ENCODE measurements at regions not wholly inside any gene's neighbourhood (a gene's known extent, or its start where the extent isn't known, plus 50 kb on each side); places are given as distances from the start of the nearest gene placed in this dataset.

DNA sequence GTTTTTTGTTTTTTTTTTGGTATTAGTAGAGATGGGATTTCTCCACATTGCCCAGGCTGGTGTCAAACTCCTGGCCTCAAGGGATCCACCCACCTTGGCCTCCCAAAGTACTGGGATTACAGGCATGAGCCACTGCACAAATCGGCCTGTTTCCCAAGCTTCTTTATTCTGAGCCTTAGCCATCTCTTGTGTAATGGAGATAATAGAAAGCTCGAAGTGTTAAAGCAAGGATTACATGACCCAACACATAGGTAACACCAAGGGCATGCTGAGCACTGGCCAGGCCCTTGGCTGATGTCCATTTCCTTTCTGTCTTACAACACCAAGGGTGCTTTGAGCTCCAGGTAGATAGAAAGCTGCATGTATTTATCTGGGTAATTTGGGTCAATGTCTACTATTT lies 187.8 kb upstream of the MEX3C start:
- ATAC-seq (ENCODE audit: poor library complexity) (no peak), DNase-seq (no peak)
- intact Hi-C loops (cut with DNase I) = no loop called here

DNA sequence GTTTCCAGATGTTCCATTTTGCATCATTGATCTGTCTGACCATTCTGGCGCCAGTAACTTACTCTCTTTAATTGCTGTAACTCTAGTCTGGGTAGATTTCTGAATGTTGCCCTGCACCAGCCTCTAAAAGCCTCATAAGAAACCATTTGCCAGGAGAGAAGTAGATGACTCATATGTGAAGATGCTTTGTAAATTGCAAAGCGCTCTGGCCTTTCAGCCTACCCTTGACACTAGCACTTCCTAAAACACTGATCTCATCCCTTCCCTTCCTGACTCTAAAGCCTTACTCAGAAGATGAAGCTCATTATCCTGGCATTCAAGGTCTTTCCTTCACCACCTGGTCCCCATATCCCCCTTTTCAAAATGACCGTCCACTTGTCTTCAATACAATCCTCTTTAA lies 193.2 kb upstream of the MEX3C start:
- intact Hi-C loops (cut with DNase I) = no loop called here
- ATAC-seq (ENCODE audit: poor library complexity) = no peak

DNA sequence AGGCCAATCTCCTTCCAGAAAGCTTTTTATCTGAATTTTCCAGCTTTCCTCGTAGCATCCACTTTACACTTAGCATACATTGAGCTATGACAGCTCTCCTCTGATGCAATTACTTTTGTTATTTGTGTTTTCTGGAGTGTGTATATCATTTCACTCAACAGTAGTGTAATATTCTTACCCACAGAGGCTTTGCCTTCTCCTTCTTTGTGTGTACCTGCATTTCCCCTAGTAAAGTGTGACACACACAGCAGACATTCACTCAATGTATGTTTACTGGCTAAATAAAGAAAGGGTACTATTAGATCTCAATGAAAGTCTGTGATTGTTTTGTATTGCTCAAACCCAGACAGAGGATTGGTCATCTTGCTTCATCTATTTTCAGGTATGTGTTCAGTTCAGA lies 193.7 kb upstream of the MEX3C start:
- no peak for ATAC-seq (ENCODE audit: poor library complexity)
- no peak for DNase-seq
- intact Hi-C loops (cut with DNase I) = no loop called here

More for the DNA sequence above, 193.2 kb upstream of the MEX3C start:
- DNase-seq = no peak

DNA sequence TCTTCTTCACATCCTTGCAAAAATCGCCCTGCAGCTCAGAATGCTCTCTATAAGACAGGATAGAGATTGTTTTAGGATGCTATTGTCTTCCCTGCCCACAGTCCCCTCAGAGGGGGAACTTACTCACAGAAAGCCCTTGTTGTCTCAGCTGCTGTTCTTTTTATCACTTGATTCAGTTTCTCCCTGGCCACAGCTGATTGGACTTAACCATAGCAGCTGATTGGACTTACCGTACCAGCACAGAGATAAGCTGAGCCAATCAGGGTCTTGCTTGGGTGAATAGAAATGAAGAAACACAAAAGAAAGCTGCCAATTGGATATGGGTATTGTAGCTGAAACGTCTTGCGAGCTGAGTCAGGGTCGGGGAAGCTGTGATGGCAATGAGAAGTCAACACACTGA lies 194.2 kb upstream of the MEX3C start:
- intact Hi-C loops (cut with DNase I) = no loop called here
- DNase-seq (no peak), ATAC-seq (ENCODE audit: poor library complexity) (no peak)

DNA sequence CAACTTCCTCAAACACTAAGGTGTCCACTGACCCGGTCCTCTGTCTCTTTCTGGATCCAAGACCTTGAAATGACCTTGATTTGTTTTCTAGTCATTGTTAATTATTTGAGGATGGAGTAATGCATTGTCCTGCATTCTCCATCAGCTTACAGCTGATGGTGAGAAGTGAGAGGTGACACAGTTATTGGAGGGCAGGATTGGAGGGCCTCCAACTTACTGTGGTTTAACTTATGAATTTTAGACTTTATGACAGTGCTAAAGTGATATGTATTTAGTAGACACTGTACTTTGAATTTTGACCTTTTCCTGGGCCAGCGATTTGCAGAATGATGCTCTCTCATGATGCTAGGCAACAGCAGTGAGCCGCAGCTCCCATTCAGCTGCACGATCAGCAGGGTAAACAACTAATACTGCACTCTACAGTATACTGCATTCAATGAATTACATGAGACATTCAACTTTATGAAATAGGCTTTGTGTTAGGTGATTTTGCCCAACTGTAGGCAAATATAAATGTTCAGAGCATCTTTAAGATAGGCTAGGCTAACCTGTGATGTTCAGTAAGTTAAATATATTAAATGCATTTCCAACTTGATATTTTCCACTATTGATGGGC lies 200.0 kb upstream of the MEX3C start:
- intact Hi-C loops (cut with DNase I) = no loop called here
- ATAC-seq (ENCODE audit: poor library complexity) (no peak), DNase-seq (no peak)

DNA sequence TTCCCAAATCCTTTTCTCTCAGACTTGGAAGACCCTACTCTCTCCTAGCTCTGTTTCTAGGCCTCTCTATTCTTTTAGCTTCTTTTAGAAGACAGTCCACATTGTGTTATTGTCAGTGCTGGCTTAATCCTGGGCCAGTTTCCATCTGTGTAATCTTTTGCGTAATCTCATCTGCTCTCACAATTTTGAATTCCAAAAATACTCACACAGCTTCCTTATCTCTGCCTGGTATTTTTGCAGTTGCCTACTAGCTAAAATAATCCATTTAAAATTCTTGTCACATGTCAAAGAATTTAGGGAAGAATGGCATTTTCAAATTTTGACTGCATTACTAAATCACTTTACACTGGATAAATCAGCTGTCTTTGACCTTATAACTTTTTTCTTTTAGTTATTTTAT lies 200.6 kb upstream of the MEX3C start:
- DNase-seq (no peak), ATAC-seq (ENCODE audit: poor library complexity) (no peak)
- intact Hi-C loops (cut with DNase I) = no loop called here

DNA sequence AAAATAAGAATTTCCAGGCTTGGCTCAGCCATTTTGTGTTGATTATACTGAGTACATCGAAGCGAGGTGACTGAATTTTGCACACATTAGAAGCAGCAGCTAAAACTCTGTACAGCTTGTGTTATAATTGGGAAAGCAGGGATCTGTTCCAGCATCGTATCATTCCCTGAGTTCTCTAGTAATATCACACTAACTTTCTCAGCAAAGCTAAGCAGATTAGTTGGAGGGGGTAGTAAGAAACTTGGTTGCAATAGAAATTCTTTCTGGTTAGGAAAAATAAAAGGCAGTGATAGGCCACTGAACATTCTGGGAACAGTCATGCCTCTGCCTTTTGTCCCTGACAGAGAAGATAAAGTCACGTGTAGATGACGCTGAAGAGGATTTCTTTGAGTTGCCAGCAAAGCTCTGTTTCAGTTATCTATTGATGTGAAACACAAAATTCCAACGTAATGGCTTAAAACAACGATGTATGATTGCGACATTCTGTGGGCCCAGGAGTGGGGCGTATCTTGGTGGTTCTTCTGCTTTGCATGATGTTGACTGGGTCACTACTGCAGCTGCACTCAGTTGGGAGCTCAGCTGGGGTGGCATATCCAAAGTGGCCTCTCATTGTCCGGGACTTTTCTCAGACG lies 202.1 kb upstream of the MEX3C start:
- no peak for DNase-seq
- ATAC-seq (ENCODE audit: poor library complexity) = peak; percentile 61
- intact Hi-C loops (cut with DNase I) = no loop called here

DNA sequence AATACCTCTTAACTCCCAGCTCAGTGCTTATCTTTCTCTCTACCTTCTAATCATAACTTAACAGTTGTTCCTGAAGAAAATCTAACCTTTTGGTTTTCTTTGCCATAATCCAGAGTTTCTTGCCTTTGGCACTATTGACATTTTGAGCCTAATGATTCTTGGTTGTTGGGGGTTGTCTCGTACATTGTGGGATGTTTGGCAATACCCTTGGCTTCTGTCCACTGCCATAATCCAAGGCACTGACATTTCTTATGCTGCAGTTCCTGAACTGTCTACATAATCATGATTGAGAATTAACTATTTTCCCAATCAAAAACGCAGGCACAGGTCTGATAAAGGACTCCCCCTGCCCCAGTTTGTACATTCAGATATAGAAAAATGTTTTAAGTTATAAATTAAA lies 203.2 kb upstream of the MEX3C start:
- intact Hi-C loops (cut with DNase I) = no loop called here
- no peak for DNase-seq
- ATAC-seq (ENCODE audit: poor library complexity) = no peak

DNA sequence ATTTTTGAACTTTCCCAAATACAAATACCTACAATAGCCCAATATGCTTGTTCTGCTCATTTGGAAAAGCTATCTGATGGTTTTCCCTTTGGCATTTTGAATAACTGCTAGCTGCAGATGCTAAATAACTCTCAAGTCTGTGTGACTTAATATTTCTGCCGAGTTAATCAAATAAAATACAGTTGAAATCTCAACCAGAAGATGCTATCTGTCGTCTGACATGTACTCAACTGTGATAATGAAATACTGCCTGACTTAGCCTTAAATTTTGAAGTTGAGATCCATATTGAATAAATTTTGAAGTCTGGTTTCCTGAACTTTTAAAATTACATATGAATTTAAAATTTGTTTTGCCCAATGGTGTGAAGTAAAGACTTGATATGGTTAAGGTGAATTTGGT lies 204.4 kb upstream of the MEX3C start:
- no peak for DNase-seq
- ATAC-seq (ENCODE audit: poor library complexity) = no peak
- intact Hi-C loops (cut with DNase I) = no loop called here

DNA sequence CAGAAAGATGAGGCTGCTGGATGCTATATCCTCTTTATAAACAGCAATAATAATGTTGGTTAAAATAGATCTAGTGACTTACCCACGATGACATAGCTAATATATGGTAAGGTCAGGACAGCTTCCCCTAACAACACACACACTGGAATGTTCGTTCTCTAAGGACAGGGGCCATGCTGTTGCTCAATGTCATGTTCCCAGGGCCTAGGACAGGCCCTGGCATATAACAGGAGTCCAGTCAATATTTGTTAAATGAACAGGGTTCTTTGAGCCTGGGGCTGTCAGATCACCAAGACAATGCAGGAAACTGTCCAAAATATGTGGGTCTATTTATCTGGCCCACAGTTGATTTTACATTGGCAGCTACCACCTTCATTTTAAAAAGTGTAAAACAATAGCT lies 207.1 kb upstream of the MEX3C start:
- no peak for ATAC-seq (ENCODE audit: poor library complexity)
- intact Hi-C loops (cut with DNase I) = no loop called here
- no peak for DNase-seq

DNA sequence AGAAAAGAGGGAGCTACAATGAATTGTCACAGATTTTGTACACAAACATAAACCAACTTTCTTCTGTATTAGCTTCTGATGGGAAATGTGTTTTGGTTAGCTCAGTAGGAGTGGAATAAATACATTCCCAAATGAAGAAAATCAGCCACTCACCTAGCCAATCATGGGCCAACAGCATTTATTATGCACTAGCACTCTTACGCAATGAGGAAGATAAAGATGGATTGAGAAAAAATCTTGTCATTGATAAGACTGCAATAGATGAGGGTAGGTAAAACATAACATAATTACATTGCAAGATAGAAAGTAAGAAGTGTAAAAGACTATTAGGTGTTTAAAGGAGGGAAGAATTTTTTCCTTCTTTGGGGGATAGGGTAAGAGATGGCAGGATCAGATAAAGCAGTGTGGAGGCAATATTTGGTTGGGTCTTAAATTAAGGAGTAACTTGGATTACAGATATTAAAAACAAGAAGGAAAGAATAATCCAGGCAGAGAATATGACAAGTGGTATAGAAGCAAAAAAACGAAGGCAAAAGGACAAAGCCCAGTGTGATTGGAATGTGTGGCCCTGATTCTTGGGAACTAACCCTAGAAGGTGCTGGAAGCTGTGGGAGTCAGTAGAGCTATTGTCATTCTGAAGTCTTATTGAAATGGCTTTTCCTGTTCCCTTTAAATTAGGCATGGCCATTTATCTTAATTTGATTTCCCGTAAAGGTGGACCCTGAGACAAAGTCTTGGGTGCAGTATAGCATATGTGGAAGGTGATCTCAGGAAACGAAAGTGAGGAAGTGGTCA lies 208.4 kb upstream of the MEX3C start:
- intact Hi-C loops (cut with DNase I) = no loop called here
- no peak for ATAC-seq (ENCODE audit: poor library complexity)

DNA sequence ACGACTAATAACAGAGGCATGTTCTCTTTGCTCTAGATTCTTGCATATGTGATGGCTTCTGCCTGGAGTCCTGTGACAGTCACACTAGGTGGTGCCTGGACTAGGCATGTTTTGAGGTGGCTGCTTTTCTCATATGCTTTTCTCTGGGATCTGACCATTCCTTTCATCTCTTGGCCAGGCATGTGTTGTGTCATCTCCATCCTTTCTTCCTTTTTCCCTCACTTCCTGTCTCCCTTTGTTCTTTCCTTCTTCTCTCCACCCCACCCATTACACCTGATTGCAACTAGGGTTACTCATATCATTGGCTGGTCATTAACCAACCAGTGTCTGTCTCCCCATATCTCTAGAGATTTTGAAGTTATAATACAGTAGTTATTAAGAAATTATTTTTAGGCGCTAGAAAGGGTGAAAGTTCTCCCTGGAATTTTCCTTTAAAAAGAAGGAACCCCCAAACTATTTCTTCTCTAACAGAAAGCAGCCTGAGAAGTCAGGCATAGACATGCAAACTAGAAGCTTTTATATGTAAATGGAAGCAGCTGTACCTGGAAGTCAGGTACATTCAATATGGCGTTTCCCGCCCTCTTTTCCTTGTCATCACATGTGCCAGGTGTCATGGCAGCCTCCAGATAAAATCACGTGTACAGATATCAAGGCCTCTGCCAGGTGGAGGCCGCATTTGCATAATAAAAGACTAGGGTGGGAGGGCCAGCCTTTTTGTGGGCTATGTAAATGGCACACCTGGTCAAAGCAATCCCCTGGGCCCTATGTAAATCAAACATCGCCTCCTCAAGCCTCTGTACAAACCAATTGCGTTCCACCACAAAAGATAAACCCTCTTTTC lies 220.4 kb upstream of the MEX3C start:
- ATAC-seq (ENCODE audit: poor library complexity) = no peak
- intact Hi-C loops (cut with DNase I) = no loop called here

More for the DNA sequence above, 208.4 kb upstream of the MEX3C start:
- no peak for DNase-seq

DNA sequence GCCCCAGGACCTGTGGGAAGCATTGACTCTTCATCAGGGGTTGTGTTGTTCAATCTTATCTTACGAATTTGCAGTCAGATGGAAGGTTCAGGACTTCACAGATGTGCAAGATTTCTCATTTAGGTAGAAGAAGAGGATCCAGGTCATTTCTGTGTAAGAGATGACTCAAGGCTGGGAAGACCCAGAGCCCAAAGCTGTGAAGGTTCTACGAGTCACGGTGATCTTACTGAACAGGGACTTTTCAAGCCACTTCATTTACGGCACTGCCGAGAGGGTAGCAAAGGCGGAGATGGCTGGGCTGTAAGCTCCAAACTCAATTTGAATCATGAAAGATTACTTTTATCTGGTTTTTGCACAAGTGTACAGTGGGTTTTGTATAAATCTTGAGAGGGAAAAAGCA lies 228.0 kb upstream of the MEX3C start:
- DNase-seq (no peak), ATAC-seq (ENCODE audit: poor library complexity) (no peak)
- intact Hi-C loops (cut with DNase I) = no loop called here

More for the DNA sequence above, 220.4 kb upstream of the MEX3C start:
- no peak for DNase-seq

DNA sequence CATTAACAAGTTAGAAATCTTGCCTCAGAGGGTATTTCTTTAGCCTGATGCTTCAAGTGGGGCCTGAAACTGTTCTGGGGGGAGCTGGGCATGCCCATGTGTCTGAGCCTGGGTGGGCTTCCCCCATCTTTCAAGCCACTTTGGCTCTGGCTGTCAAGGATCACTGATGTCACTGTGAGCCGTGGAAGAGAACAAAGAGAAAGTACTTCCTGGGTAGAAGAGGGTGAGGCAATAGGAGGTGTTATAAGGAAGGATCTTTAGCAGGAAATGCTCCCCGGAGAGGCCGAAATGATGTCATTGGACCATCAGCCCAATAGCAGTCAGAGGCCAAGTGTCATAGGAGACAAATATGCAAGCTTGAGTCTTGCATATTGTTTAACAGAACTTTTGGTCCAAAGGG lies 228.4 kb upstream of the MEX3C start:
- no peak for ATAC-seq (ENCODE audit: poor library complexity)
- no peak for DNase-seq
- intact Hi-C loops (cut with DNase I) = no loop called here

DNA sequence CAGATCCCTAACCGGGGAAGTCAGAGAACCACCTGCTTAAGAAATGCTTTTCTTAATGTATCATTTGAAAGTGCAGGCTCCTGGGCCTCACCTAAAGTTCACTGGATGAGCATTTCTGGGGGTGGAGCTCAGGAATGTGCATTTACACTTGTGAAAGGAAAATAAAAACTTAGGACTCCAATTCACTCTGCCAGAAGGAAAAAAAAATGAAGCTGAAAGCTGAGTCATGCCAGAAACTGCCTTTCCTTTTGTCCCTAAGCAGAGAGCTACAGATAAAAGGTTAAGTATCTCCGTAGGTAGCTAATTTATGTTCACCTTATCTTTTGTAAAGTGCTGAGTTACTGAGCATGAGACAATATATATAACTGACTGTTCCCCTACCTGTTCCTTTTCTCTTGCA lies 229.5 kb upstream of the MEX3C start:
- intact Hi-C loops (cut with DNase I) = no loop called here
- no peak for DNase-seq
- ATAC-seq (ENCODE audit: poor library complexity) = no peak

DNA sequence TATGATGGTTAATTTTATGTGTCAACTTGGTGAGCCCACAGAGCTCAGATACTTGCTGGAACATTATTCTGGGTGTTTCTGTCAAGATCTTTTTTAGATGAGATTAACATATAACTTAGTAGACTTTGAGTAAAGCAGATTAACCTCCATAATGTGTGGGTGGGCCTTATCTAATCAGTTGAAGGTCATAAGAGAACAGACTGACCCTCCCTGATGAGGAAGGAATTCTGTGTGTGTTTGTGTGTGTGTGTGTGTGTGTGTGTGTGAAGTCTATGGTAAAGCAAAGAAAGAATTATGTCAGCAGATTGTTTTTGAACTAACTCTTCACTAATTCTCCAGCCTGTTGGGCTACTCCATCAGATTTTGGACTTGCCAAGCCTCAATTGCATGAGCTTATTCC lies 232.2 kb upstream of the MEX3C start:
- DNase-seq = no peak
- intact Hi-C loops (cut with DNase I) = no loop called here
- ATAC-seq (ENCODE audit: poor library complexity) = no peak

DNA sequence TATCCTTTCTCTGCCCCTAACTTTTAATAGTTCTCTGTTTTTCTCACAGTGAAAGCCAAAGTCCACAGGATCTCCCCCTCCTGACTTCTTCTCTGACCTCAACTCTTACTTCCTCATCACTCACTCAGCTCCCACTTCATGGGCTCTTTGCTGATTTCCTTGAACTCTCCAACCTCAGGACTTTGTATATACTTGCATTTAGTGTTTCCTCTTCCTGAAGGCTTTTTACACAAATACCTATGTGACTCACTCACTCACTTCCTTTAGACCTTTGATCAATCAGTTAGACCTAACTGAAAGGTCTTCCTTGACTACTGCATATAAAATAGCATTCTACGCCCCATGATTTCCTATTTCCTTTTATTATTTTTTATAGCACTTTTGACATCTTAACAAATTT lies 233.1 kb upstream of the MEX3C start:
- intact Hi-C loops (cut with DNase I) = no loop called here
- no peak for ATAC-seq (ENCODE audit: poor library complexity)
- DNase-seq = no peak

DNA sequence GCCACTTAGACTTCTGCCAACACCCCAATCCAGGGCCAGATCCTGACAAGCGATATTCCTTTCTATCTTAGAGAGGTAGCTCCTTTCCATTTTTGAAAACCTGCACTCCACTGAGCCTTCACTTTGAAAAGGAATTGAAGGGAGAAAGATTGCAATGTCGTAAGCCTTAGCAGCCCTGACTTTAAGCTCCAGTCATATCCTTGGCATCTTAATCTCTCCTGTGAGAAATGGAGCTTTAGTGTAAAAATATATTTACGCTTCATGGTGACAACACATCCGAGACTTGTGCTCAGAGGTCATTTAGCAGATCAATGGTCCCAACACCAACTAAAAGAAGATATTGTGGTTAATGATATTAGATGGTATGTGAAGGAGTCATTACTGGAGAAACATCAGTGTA lies 235.8 kb upstream of the MEX3C start:
- intact Hi-C loops (cut with DNase I) = no loop called here
- no peak for DNase-seq
- ATAC-seq (ENCODE audit: poor library complexity) = no peak

DNA sequence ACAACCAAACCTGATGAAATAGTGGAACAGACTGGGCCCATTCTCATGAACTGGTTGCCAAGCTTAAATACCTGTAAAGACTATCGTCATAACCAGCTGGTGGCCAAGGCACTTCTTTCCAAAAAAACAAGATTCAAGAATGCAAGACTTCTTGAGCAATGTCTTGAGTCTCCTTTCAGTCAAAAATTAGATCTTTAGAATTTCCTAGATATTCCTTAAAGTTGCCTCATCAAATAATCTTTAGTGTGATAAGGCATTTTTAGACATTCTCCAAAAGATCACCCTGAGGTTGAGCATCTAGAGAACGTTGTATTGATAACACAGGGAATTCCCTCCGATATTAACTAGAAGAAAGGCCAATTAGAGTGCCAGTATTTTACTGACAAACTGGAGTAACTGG lies 236.4 kb upstream of the MEX3C start:
- ATAC-seq (ENCODE audit: poor library complexity) (no peak), DNase-seq (no peak)
- intact Hi-C loops (cut with DNase I) = no loop called here
